H7 (cell line): ENCODE measurements at regions not wholly inside any gene's neighbourhood (a gene's known extent, or its start where the extent isn't known, plus 50 kb on each side); places are given as distances from the start of the nearest gene placed in this dataset.

Experiments
- DNase-seq: peaks from one replicate; pipeline ENCODE4 v3.0.0; 2012
- H3K27me3 ChIP-seq: 2 replicates; pipeline ENCODE4 v1.6.0; 2011; ENCODE audit warnings: mild to moderate bottlenecking, low read length; ENCODE audit not compliant: control insufficient read depth, insufficient read depth
- H3K36me3 ChIP-seq: replicated peaks from 2 replicates; pipeline ENCODE4 v1.5.1; 2011; ENCODE audit warnings: low read length; ENCODE audit not compliant: control insufficient read depth, insufficient read depth
- H3K4me3 ChIP-seq: 2 replicates; pipeline ENCODE4 v1.5.1; 2011; ENCODE audit warnings: low read depth, mild to moderate bottlenecking, control low read depth, low read length, moderate library complexity; ENCODE audit not compliant: insufficient read depth

DNA sequence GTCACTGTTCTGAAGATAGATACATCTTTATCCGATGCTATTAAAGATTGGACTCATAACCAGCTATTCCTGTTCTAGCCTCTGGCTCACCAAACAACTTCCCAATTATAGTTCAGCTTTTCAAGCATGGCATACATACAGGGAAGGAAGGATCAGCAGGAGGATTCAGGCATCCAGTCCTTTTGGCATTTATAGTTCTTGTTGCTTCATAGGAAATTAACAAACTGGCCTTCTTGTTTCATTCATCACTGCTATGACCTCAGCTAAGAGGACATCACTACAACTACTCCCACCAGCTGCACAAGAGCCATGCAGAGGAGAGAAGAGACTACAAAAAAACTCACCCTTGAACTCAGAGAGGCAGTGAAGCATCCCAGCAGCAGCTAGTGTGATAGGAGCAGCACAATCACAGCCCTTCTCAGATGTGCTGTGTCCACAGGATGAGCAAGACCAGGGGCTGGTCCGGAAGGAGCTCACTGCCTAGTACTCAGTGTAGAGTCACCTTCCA lies 100.5 kb downstream of the SPTSSA start:
- no peaks in the 10 kb centered on the region for H3K27me3 ChIP-seq
- no peak overlapping the region for H3K4me3 ChIP-seq
- H3K36me3 ChIP-seq: no peaks in the 10 kb centered on the region
- no peak for DNase-seq

DNA sequence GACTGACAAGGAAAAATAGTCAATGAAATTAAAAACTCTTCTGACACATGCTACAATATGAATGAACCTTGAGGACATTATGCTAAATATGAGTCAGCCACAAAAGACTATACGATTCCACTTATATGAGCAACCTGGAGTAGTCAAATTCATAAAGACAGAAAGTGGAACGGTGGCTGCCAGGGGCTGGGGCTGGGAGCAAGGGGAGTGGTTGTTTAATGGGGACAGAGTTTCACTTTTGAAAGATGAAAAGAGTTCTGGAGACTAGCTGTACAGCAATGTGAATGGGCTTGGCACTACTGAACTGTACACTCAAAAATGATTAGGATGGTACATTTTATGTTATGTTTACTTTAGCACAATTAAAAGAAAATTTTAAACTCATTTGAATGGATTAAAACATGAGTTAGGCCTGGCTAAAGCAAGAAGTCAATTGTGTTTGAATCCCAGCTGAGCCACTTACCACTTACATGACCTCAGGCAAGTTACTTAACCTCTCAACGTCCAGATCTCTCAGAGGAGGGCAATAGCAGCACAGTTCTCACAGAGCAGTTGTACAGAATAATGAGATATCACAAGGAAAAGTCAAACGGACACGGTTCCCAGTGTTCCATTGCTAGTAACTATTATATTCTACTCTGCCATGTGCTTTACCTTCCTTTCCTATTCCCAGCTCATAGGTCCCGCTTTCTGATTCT lies 102.5 kb downstream of the SPTSSA start:
- Histone ChIP-seq H3K4me3 (no peak overlapping the region), H3K27me3 (no peaks in the 10 kb centered on the region), H3K36me3 (no peaks in the 10 kb centered on the region)
- no peak for DNase-seq

DNA sequence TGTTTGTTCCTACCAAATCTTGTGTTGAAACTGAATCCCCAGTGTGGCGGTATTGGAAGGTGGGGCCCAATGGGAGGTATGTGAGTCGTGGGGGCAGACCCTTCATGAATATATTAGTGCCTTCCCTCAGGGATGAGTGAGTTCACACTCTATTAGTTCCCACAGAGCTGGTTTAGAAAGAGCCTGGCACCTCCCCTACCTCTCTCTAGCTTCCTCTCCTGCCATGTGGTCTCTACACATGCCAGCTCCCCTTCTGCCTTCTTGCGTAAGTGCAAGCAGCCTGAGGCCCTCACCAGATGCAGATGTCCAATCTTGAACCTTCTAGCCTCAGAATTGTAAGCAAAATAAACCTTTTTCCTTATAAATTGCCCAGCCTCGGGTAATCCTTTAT lies 105.8 kb downstream of the SPTSSA start:
- no peaks in the 10 kb centered on the region for H3K36me3 ChIP-seq
- H3K27me3 ChIP-seq: no peaks in the 10 kb centered on the region
- no peak for DNase-seq
- no peak overlapping the region for H3K4me3 ChIP-seq

DNA sequence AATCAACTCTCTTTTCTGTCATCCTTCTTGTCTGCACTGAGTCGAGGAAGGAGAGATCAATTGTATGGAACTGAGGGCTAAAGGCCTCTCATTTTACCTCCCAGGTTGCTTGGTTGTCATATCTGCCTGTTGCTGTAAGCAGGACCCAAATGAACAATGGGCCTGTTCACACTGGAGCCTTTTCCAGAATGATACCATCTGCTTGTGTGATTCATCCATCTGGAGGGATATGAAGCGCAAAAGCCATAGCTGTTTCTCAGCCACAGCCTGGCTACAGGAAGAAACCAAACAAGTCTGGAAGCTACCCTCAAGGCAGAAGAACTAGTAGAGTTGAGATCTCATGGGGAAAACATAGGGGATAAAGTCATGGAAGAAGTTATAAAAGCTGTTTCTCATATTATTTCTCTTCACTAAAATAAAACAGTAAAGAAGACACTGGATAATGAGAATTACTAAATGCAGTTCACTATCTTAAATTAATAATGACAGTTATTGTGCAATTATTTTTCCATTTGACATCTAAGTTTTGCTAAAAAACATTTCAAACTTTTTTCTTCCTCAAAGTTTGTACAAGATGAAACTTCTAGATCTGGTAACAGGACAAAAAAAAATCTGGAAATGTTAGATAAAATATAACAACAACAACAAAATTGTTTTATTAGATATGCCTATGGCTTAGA lies 106.3 kb downstream of the SPTSSA start:
- DNase-seq: no peak
- no peaks in the 10 kb centered on the region for H3K27me3 ChIP-seq
- no peak overlapping the region for H3K4me3 ChIP-seq
- no peaks in the 10 kb centered on the region for H3K36me3 ChIP-seq

DNA sequence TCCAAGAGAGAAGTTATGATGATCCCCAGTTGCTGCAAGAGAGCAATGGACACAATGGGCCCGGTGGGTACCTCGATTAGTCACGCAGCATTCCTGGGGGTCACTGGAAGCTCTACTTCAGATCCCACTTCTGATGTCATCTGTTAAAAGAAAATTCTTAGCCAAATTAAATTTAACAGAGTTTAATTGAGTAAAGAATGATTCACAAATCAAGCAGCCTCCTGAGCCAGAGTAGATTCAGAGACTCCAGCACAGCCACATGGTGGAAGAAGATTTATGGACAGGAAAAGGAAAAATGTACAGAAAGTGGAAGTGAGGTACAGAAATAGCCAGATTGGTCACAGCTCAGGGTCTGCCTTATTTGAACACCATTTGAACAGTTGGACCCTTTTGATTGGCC lies 107.5 kb downstream of the SPTSSA start:
- Histone ChIP-seq H3K36me3 (no peaks in the 10 kb centered on the region), H3K4me3 (no peak overlapping the region), H3K27me3 (no peaks in the 10 kb centered on the region)
- DNase-seq: no peak

DNA sequence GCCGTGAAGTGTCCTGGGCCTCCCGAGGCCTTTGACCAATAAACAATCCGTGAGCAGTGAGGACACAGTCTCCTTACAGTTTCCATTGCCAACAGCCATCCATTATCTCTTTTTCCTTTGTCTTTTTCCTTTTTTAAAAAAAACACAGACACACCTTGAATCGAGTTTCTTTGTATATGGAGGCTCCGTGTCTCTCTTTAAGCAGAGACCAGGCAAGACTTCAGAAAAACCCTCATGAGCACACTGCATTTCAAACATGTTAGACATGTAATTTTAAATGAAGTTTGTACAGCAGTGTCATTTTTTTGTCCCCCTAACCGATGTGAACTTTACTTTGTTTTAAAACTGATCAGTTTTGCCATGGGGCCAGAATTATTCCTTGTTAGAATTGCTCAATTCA lies 111.1 kb downstream of the SPTSSA start:
- Histone ChIP-seq H3K36me3 (no peaks in the 10 kb centered on the region), H3K27me3 (no peaks in the 10 kb centered on the region), H3K4me3 (no peak overlapping the region)
- no peak for DNase-seq

DNA sequence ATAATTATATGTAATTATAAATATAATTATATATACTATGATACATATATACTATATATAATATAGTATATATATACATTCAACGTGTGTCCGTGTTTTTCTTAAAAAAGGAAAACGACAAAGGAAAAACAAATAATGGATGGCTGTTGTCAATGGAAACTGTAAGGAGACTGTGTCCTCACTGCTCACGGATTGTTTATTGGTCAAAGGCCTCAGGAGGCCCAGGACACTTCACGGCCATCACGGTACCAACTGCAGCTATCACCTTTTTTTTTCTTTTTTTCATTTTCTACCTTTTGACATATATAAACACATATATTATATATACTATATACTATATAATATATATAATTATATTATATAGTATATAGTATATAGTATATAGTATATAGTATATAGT lies 113.4 kb downstream of the SPTSSA start:
- no peak overlapping the region for H3K4me3 ChIP-seq
- no peaks in the 10 kb centered on the region for H3K36me3 ChIP-seq
- DNase-seq: no peak
- no peaks in the 10 kb centered on the region for H3K27me3 ChIP-seq

DNA sequence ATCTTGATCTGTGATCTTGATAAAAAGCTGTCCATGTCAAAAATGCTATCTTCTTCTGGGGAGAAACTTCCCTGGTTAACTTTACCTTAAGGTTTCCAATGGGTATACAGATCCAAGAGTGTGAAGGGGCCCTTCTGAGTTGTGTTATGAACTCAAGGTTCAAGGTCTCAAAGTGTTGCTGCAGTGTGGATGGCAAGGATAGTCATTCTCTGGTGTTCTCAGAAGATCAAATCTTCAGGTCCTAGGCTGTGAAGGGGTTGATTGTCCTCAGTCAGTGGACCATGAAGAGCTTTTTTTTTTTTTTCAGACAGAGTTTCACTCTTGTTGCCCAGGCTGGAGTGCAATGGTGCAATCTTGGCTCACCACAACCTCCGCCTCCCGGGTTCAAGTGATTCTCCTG lies 114.4 kb downstream of the SPTSSA start:
- DNase-seq: no peak
- Histone ChIP-seq H3K36me3 (no peaks in the 10 kb centered on the region), H3K4me3 (no peak overlapping the region)

DNA sequence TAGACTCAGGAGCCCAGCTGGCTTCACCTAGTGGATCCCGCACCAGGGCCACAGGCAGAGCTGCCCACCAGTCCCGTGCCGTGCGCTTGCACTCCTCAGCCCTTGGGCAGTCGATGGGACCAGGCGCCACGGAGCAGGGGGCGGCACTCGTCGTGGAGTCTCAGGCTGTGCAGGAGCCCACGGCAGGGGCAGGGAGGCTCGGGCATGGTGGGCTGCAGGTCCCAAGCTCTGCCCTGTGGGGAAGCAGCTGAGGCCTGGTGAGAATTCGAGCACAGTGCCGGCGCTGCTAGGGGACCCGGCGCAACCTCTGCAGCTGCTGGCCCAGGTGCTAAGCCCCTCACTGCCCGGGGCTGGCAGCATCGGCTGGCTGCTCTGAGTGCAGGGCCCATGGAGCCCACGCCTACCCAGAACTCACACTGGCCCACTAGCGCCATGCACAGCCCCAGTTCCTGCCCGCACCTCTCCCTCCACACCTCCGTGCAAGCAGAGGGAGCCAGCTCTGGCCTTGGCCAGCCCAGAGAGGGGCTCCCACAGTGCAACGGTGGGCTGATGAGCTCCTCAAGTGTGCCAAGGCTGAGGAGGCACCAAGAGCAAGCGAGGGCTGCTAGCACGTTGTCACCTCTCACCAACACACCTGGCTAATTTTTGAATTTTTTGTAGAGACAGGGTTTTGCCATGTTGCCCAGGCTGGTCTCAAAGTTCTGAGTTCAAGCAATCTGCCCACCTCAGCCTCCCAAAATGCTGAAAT lies 116.1 kb downstream of the SPTSSA start:
- no peaks in the 10 kb centered on the region for H3K27me3 ChIP-seq

More for the DNA sequence above, 114.4 kb downstream of the SPTSSA start:
- H3K27me3 ChIP-seq: no peaks in the 10 kb centered on the region

DNA sequence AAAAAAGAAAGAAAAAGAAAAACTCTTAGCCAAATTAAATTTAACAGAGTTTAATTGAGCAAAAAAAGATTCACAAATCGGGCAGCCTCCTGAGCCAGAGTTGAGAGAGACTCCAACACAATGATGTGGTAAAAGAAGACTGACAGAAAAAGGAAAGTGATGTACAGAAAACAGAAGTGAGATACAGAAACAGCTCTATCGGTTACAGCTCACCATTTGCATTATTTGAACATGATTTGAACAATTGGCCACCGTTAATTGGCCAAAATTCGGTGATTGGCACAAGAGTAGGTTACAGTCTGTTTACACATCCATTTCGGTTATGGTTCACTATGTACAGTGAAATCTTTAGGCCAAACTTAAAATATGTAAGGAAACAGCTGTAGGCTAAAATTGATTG lies 117.7 kb downstream of the SPTSSA start:
- Histone ChIP-seq H3K36me3 (no peaks in the 10 kb centered on the region), H3K4me3 (no peak overlapping the region), H3K27me3 (no peaks in the 10 kb centered on the region)
- DNase-seq: no peak

More for the DNA sequence above, 116.1 kb downstream of the SPTSSA start:
- Histone ChIP-seq H3K4me3 (no peak overlapping the region), H3K36me3 (no peaks in the 10 kb centered on the region)
- no peak for DNase-seq

DNA sequence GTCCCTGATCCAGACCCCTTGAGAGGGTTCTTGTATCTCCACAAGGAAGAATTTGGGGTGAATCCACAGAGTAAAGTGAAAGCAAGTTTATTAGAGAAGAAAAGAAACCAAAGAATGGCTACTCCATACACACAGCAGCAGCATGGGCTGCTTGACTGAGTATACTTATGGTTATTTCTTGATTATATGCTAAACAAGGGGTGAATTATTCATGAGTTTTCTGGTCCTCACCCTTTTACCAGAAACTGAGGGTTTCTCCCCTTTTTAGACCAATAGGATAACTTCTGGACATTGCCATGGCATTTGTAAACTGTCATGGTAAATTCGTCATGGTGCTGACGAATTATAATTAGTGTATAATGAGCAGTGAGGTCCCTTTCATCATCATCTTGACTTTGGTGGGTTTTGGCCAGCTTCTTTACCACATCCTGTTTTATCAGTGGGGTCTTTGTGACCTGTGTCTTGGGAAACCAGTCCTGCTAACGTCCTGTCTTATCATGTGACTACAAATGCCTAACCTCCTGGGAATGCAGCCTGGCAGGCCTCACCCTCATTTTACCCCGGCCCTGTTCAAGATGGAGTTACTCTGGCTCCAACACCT lies 121.9 kb downstream of the SPTSSA start:
- no peaks in the 10 kb centered on the region for H3K27me3 ChIP-seq
- no peak overlapping the region for H3K4me3 ChIP-seq
- no peaks in the 10 kb centered on the region for H3K36me3 ChIP-seq
- no peak for DNase-seq

DNA sequence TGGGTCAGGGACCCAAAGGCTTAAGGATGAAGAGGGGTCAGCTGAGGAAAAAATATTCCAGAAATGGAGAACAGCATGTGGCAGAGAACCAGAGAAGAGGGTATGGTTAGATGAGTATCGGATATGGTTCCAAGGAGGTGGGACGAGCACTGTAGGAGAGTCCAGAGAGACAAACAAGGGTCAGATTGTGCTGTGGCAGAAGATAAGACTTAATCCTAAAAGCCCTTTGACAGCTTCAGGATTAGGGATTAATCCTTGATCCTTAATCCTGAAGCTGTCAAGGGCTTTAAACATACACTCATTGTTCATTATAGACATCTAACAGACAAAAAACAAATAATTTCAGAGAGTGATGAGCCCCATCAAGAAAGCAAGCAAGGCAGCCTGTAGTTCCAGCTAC lies 124.0 kb downstream of the SPTSSA start:
- Histone ChIP-seq H3K4me3 (no peak overlapping the region), H3K27me3 (no peaks in the 10 kb centered on the region), H3K36me3 (no peaks in the 10 kb centered on the region)
- DNase-seq: no peak

DNA sequence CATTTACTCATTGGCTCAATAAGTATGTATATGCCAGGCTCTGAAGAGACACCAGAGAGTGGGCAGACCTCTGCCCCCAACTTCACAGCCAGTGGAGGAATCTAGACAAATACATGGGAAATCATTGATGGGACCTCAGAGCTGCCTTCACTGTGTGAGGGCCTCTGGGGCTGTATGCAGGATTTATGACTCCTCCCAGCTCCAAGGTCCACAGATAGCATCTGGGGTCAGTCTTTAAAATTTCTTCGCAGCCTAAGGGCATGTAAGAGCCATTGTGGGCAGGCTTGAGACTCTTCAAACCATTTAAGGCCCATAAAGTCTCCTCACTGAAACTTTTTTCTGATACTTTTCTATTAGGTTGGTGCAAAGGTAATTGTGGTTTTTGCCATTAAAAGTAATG lies 125.5 kb downstream of the SPTSSA start:
- no peaks in the 10 kb centered on the region for H3K27me3 ChIP-seq
- H3K36me3 ChIP-seq: no peaks in the 10 kb centered on the region
- no peak for DNase-seq
- H3K4me3 ChIP-seq: no peak overlapping the region

DNA sequence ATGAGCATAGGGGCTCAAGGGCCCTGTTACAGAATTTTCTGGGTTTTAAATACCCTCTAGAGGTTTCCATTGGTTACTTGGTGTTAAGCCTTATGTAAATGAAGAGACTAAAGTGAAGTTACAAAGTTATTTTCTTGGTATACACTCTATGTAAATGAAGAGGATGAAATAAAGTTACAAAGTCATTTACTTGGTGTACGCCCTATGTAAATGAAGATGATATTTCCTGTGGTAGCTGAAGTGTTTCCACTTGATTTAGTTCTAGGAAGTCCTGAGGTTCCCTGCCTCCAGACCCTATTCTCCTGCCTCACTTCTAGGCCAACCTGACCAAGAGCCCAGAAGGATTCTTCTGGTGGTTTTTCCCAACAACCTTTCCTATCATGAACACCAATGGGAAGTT lies 126.1 kb downstream of the SPTSSA start:
- Histone ChIP-seq H3K36me3 (no peaks in the 10 kb centered on the region), H3K27me3 (no peaks in the 10 kb centered on the region), H3K4me3 (no peak overlapping the region)
- no peak for DNase-seq

DNA sequence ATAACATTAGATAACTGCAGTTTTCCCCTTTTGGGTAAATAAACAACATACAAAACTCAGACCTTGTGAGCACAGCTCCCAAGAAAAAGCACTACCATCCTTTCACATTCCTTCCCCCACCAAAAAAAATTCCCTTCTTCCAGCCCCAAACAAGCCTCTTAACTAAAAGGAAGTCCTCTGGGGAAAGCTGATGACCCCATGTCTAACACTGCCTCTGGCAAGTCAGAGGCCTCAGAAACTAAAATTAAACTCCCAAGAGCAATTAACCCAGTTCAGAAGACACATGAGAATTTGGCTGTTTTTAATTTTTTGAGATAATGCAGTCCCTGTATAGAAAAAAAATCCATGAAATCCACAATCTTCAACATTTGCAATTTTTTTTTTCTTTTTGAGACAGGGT lies 127.7 kb downstream of the SPTSSA start:
- DNase-seq: no peak
- Histone ChIP-seq H3K36me3 (no peaks in the 10 kb centered on the region), H3K27me3 (no peaks in the 10 kb centered on the region), H3K4me3 (no peak overlapping the region)
